Thoracic aorta (tissue), 2 donors: ENCODE measurements at regions not wholly inside any gene's neighbourhood (a gene's known extent, or its start where the extent isn't known, plus 50 kb on each side); places are given as distances from the start of the nearest gene placed in this dataset.
A peak's percentile ranks its signal among the peaks of the same experiment; 100 is the strongest.

Source experiments
- ATAC-seq: fragments of 150-250 bp; one replicate; pipeline ENCODE4 v1.8.0; 2017; ENCODE audit warnings: low read depth; ENCODE audit not compliant: insufficient number of reproducible peaks, low FRiP score
- DNase-seq: peaks from one replicate; pipeline ENCODE4 v3.0.0-alpha.2; 2020; ENCODE audit warnings: low spot score
- H3K27ac ChIP-seq, 2 donors: fragments of 200-600 bp; sonication (generic); 1 replicate in 1 of 2; 2 replicates in 1 of 2; pipeline ENCODE4 v1.5.1; 2016; ENCODE audit warnings: mild to moderate bottlenecking in 2 of 2, moderate library complexity in 2 of 2
- H3K27me3 ChIP-seq: fragments of 200-600 bp; sonication (generic); replicated peaks from 2 replicates; pipeline ENCODE4 v1.6.0; 2016; ENCODE audit warnings: mild to moderate bottlenecking; ENCODE audit not compliant: insufficient read depth
- H3K36me3 ChIP-seq: fragments of 200-600 bp; sonication (generic); one replicate; pipeline ENCODE4 v1.5.1; 2016
- H3K4me1 ChIP-seq, 2 donors: fragments of 200-600 bp; sonication (generic); 1 replicate in 1 of 2; 2 replicates in 1 of 2; pipeline versions ENCODE4 v1.5.1 to v1.6.0; 2016; ENCODE audit warnings: low read depth in 2 of 2, mild to moderate bottlenecking in 1 of 2; ENCODE audit not compliant: control insufficient read depth in 1 of 2
- H3K4me3 ChIP-seq: fragments of 200-600 bp; sonication (generic); 2 replicates; pipeline ENCODE4 v1.5.1; 2016; ENCODE audit warnings: mild to moderate bottlenecking
- H3K9me3 ChIP-seq: fragments of 200-600 bp; sonication (generic); 2 replicates; pipeline ENCODE4 v1.5.1; 2016
- TF ChIP-seq, protein P1 (sequence below): fragments of 200-600 bp; sonication (generic); IDR thresholded peaks from one replicate; pipeline ENCODE4 v1.5.1; 2019; ENCODE audit warnings: antibody characterized with exemption

GRCh38 chr14:22411398-22412055, 177.5 kb downstream of the DAD1 start:
- H3K36me3 ChIP-seq = no peaks in the 10 kb centered on the region
- no peaks in the 10 kb centered on the region for H3K4me1 ChIP-seq
- H3K4me3 ChIP-seq = no peak overlapping the region
- no peaks in the 10 kb centered on the region for H3K27me3 ChIP-seq
- H3K27ac ChIP-seq = no peak overlapping the region
- no peak for ATAC-seq
- TF ChIP-seq, protein P1, sequence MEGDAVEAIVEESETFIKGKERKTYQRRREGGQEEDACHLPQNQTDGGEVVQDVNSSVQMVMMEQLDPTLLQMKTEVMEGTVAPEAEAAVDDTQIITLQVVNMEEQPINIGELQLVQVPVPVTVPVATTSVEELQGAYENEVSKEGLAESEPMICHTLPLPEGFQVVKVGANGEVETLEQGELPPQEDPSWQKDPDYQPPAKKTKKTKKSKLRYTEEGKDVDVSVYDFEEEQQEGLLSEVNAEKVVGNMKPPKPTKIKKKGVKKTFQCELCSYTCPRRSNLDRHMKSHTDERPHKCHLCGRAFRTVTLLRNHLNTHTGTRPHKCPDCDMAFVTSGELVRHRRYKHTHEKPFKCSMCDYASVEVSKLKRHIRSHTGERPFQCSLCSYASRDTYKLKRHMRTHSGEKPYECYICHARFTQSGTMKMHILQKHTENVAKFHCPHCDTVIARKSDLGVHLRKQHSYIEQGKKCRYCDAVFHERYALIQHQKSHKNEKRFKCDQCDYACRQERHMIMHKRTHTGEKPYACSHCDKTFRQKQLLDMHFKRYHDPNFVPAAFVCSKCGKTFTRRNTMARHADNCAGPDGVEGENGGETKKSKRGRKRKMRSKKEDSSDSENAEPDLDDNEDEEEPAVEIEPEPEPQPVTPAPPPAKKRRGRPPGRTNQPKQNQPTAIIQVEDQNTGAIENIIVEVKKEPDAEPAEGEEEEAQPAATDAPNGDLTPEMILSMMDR = no peak
- H3K9me3 ChIP-seq = no peaks in the 10 kb centered on the region
- no peak for DNase-seq

DNA sequence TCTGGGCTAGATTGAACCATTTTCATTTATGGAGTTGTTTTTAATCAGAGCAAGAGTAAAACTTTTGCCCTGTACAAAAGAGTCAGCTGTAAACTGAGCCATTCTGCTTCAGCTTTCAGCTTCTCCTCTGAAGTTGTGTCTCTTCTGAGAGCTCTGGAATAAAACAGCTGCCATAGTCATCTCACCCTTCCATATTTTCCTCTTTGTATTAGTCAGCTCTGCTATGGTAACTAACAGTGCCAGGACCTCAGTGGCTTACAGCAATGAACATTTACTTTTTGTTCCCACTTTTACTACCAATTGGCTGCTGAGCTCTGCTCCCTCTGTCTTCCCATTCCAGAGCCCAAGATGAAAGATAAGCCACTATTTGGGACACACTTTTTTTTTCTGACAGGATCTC, 178.5 kb downstream of the DAD1 start:
- H3K36me3 ChIP-seq = no peaks in the 10 kb centered on the region
- no peak for DNase-seq
- no peaks in the 10 kb centered on the region for H3K27me3 ChIP-seq
- peak overlapping the region; percentile 21 for H3K4me3 ChIP-seq
- H3K27ac ChIP-seq = no peak overlapping the region
- no peaks in the 10 kb centered on the region for H3K9me3 ChIP-seq
- H3K4me1 ChIP-seq = no peaks in the 10 kb centered on the region
- TF ChIP-seq, protein P1 = no peak
- no peak for ATAC-seq

GRCh38 chr14:22409006-22409405, 180.0 kb downstream of the DAD1 start:
- H3K4me3 ChIP-seq = no peak overlapping the region
- no peak for ATAC-seq

DNA sequence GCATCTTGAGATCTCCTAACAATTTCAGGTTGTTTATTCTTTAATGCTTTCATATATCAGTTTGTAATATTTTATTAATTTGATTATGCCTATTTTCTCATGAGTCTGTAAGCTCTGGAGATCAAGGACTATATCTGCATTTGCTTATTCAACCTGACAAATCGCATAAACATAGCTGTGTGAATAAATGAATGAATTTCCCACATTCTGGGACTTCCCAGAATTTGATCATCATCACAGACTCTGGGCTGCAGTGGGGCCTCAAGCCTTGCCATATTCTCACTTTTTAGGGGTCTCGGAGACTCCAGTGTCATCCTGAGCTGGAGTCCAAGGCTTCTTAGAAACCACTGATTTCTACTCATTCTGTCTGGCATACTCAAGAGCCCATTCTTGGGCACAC, 180.5 kb downstream of the DAD1 start:
- Histone ChIP-seq H3K27ac (no peak overlapping the region), H3K4me3 (no peak overlapping the region), H3K36me3 (no peaks in the 10 kb centered on the region), H3K9me3 (no peaks in the 10 kb centered on the region), H3K27me3 (no peaks in the 10 kb centered on the region), H3K4me1 (no peaks in the 10 kb centered on the region)
- TF ChIP-seq, protein P1 = no peak
- DNase-seq (no peak), ATAC-seq (no peak)

More at GRCh38 chr14:22409006-22409405, 180.0 kb downstream of the DAD1 start:
- Histone ChIP-seq H3K27ac (no peak overlapping the region), H3K27me3 (no peaks in the 10 kb centered on the region), H3K4me1 (no peaks in the 10 kb centered on the region), H3K9me3 (no peaks in the 10 kb centered on the region), H3K36me3 (no peaks in the 10 kb centered on the region)
- TF ChIP-seq, protein P1 = no peak
- DNase-seq = no peak

DNA sequence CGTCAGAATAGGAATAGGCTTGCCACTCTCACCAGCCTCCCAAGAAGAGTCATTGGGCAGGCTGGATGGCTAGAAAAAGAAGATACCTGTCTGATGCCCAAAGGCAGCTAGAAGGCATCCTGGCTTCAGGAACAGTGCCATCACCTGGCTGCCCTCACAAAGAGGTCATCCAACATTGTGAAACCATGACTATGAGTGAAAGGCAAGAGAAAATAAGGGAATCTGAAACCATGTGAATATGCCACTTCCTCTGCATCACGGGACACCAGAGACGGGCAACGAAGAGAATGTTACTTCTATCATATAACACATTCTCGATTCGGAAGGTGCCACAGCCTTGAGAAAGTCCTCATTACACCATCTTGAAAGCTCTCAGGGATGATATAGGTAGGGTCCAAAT, 182.0 kb downstream of the DAD1 start:
- Histone ChIP-seq H3K4me1 (no peaks in the 10 kb centered on the region), H3K27me3 (no peaks in the 10 kb centered on the region), H3K4me3 (no peak overlapping the region), H3K27ac (no peak overlapping the region), H3K36me3 (no peaks in the 10 kb centered on the region), H3K9me3 (no peaks in the 10 kb centered on the region)
- DNase-seq (no peak), ATAC-seq (no peak)
- TF ChIP-seq, protein P1 = no peak
